D721Med (cell line): ENCODE measurements at regions not wholly inside any gene's neighbourhood (a gene's known extent, or its start where the extent isn't known, plus 50 kb on each side); places are given as distances from the start of the nearest gene placed in this dataset.

Experiments used
- DNase-seq: peaks from one replicate; pipeline ENCODE4 v3.0.0; 2011; ENCODE audit warnings: low spot score; ENCODE audit not compliant: insufficient read length
- FAIRE-seq: peaks from 2 replicates; lab custom pipeline; 2011; peaks lifted over from hg19 to GRCh38; lab: Jason Lieb, UNC
- CTCF ChIP-seq: IDR thresholded peaks from 2 replicates; pipeline ENCODE4 v1.5.1; 2012; ENCODE audit warnings: mild to moderate bottlenecking, control low read depth; ENCODE audit not compliant: insufficient read depth; ENCODE audit errors: missing control alignments

- FAIRE-seq (no peak), DNase-seq (no peak)
Measured at GRCh38 chr17:70773258-70773657, 603.9 kb downstream of the KCNJ2 start.

GRCh38 chr17:70774339-70775117, 605.2 kb downstream of the KCNJ2 start:
- TF ChIP-seq CTCF: no peak
- DNase-seq (no peak), FAIRE-seq (no peak)

More at GRCh38 chr17:70773258-70773657, 603.9 kb downstream of the KCNJ2 start:
- TF ChIP-seq CTCF: no peak

- DNase-seq (no peak), FAIRE-seq (no peak)
- TF ChIP-seq CTCF: no peak
Measured at GRCh38 chr17:70775679-70776078, 606.3 kb downstream of the KCNJ2 start.

- DNase-seq (no peak), FAIRE-seq (no peak)
- no peak for TF ChIP-seq CTCF
Measured at GRCh38 chr17:70776441-70776840, 607.1 kb downstream of the KCNJ2 start.

GRCh38 chr17:70780031-70780430, 610.7 kb downstream of the KCNJ2 start:
- DNase-seq (no peak), FAIRE-seq (no peak)
- TF ChIP-seq CTCF: no peak

- no peak for FAIRE-seq
- no peak for DNase-seq
- TF ChIP-seq CTCF: no peak
Measured at GRCh38 chr17:70786081-70786480, 616.7 kb downstream of the KCNJ2 start.

- DNase-seq (no peak), FAIRE-seq (no peak)
- TF ChIP-seq CTCF: no peak
Measured at GRCh38 chr17:70787721-70788300, 618.5 kb downstream of the KCNJ2 start.
